ENCODE measurements at regions not wholly inside any gene's neighbourhood (a gene's known extent, or its start where the extent isn't known, plus 50 kb on each side); places are given as distances from the start of the nearest gene placed in this dataset.

GRCh38 chrX:149221230-149221629, 283.9 kb downstream of the IDS start:
- H3K27me3 ChIP-seq (replicated peaks) = no peaks in the 10 kb centered on the region
- H3K27ac ChIP-seq = no peak overlapping the region
- no peak for DNase-seq
- TF ChIP-seq, protein P1, sequence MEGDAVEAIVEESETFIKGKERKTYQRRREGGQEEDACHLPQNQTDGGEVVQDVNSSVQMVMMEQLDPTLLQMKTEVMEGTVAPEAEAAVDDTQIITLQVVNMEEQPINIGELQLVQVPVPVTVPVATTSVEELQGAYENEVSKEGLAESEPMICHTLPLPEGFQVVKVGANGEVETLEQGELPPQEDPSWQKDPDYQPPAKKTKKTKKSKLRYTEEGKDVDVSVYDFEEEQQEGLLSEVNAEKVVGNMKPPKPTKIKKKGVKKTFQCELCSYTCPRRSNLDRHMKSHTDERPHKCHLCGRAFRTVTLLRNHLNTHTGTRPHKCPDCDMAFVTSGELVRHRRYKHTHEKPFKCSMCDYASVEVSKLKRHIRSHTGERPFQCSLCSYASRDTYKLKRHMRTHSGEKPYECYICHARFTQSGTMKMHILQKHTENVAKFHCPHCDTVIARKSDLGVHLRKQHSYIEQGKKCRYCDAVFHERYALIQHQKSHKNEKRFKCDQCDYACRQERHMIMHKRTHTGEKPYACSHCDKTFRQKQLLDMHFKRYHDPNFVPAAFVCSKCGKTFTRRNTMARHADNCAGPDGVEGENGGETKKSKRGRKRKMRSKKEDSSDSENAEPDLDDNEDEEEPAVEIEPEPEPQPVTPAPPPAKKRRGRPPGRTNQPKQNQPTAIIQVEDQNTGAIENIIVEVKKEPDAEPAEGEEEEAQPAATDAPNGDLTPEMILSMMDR (IDR thresholded peaks at IDR 0.05; ENCODE audit: low read depth, low read length, missing control alignments) = no peak
- no peaks in the 10 kb centered on the region for H3K36me3 ChIP-seq (replicated peaks)
- in situ Hi-C loops (cut with HindIII; ENCODE audit: low pct_ligation_motif_present, low sequenced_read_pairs) = no loop called here
- H3K4me3 ChIP-seq (ENCODE audit: low read depth, low read length) = no peak overlapping the region

GRCh38 chrX:149213264-149213663, 291.8 kb downstream of the IDS start:
- no peak for DNase-seq
- Histone ChIP-seq H3K27me3 (replicated peaks) (no peaks in the 10 kb centered on the region), H3K27ac (no peak overlapping the region), H3K36me3 (replicated peaks) (no peaks in the 10 kb centered on the region), H3K4me3 (ENCODE audit: low read depth, low read length) (no peak overlapping the region)
- TF ChIP-seq, protein P1 (IDR thresholded peaks at IDR 0.05; ENCODE audit: low read depth, low read length, missing control alignments) = no peak
- in situ Hi-C loops (cut with HindIII; ENCODE audit: low pct_ligation_motif_present, low sequenced_read_pairs) = no loop called here

- no peaks in the 10 kb centered on the region for H3K27me3 ChIP-seq (replicated peaks)
- in situ Hi-C loops (cut with HindIII; ENCODE audit: low pct_ligation_motif_present, low sequenced_read_pairs) = no loop called here
- no peak overlapping the region for H3K27ac ChIP-seq
- no peak for DNase-seq
- TF ChIP-seq, protein P1 (IDR thresholded peaks at IDR 0.05; ENCODE audit: low read depth, low read length, missing control alignments) = no peak
- H3K4me3 ChIP-seq (ENCODE audit: low read depth, low read length) = no peak overlapping the region
- H3K36me3 ChIP-seq (replicated peaks) = no peaks in the 10 kb centered on the region
Observed at GRCh38 chrX:149208307-149208706, 296.8 kb downstream of the IDS start.

DNA sequence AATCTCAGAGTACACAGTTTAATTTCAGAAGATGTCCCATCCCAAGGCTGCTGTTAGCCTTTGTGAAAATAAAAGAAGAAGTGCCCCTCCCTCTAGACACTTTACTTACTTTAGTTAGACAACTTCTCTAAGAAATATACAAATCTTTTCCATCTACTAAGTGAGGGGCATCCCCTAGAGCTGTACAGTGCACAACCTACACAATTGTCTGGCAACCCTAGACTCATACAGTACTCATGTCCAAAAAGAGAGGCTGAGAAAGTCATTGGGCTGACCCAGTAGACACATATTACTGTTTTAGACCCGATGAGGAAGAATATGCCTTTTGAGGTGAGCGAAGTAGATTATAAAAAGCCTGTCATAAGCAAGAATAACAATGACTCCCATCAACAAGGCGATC, 297.6 kb downstream of the IDS start:
- in situ Hi-C loops (cut with HindIII; ENCODE audit: low pct_ligation_motif_present, low sequenced_read_pairs) = no loop called here
- H3K4me3 ChIP-seq (ENCODE audit: low read depth, low read length) = no peak overlapping the region
- H3K36me3 ChIP-seq (replicated peaks) = no peaks in the 10 kb centered on the region
- DNase-seq = no peak
- H3K27me3 ChIP-seq (replicated peaks) = no peaks in the 10 kb centered on the region
- TF ChIP-seq, protein P1 (IDR thresholded peaks at IDR 0.05; ENCODE audit: low read depth, low read length, missing control alignments) = no peak
- no peak overlapping the region for H3K27ac ChIP-seq

DNA sequence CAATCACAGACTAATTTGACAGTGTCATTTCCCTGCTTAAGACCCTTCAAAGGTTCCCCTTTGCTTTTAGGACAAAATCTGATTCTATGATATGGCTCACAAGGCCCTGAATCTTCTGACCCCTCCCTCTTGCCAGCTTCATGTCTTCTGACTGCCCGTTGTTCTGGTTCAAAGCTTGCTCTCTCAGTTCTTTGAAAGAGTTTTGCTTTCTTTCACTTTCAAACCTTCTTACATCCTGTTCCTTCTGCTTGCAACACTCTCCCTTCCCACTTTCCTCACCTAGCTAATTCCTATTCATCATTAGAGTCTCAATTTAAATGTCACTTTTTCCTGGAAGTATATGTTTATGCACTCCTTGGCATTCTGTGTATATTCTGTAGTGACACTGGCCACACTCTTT, 299.2 kb downstream of the IDS start:
- no peak overlapping the region for H3K27ac ChIP-seq
- H3K27me3 ChIP-seq (replicated peaks) = no peaks in the 10 kb centered on the region
- H3K36me3 ChIP-seq (replicated peaks) = no peaks in the 10 kb centered on the region
- TF ChIP-seq, protein P1 (IDR thresholded peaks at IDR 0.05; ENCODE audit: low read depth, low read length, missing control alignments) = no peak
- in situ Hi-C loops (cut with HindIII; ENCODE audit: low pct_ligation_motif_present, low sequenced_read_pairs) = no loop called here
- no peak overlapping the region for H3K4me3 ChIP-seq (ENCODE audit: low read depth, low read length)
- no peak for DNase-seq

GRCh38 chrX:149205081-149205480, 300.0 kb downstream of the IDS start:
- no peak overlapping the region for H3K27ac ChIP-seq
- H3K36me3 ChIP-seq (replicated peaks) = no peaks in the 10 kb centered on the region
- DNase-seq = no peak
- H3K4me3 ChIP-seq (ENCODE audit: low read depth, low read length) = no peak overlapping the region
- H3K27me3 ChIP-seq (replicated peaks) = no peaks in the 10 kb centered on the region
- in situ Hi-C loops (cut with HindIII; ENCODE audit: low pct_ligation_motif_present, low sequenced_read_pairs) = no loop called here
- TF ChIP-seq, protein P1 (IDR thresholded peaks at IDR 0.05; ENCODE audit: low read depth, low read length, missing control alignments) = no peak
